ENCODE measurements at regions not wholly inside any gene's neighbourhood (a gene's known extent, or its start where the extent isn't known, plus 50 kb on each side); places are given as distances from the start of the nearest gene placed in this dataset.

DNA sequence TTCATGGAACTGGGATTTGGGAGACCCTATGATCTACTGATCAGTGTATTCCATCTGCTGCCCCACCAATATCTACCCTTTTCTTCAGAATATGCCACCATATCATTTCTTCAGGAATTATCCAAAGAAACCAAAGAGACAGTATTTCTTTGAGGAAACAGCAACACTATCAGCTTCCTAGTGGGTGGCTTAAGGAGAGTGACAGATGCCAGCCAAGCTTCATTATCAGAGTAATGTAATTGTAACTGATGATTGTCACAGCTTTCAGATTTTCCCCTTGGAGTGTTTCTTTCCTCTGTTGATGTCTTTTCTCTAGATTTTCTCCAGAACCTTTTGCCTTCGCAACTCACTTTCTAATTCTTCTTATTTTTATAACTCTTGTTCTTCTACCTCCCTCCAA, 934.4 kb upstream of the LRRN3 start:
- H3K27ac ChIP-seq, result peak overlapping the region; percentile 72; the same call in 1 of the 2 replicates
- TF ChIP-seq, protein P1, sequence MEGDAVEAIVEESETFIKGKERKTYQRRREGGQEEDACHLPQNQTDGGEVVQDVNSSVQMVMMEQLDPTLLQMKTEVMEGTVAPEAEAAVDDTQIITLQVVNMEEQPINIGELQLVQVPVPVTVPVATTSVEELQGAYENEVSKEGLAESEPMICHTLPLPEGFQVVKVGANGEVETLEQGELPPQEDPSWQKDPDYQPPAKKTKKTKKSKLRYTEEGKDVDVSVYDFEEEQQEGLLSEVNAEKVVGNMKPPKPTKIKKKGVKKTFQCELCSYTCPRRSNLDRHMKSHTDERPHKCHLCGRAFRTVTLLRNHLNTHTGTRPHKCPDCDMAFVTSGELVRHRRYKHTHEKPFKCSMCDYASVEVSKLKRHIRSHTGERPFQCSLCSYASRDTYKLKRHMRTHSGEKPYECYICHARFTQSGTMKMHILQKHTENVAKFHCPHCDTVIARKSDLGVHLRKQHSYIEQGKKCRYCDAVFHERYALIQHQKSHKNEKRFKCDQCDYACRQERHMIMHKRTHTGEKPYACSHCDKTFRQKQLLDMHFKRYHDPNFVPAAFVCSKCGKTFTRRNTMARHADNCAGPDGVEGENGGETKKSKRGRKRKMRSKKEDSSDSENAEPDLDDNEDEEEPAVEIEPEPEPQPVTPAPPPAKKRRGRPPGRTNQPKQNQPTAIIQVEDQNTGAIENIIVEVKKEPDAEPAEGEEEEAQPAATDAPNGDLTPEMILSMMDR (conservative IDR thresholded peaks at IDR 0.05), result no peak

DNA sequence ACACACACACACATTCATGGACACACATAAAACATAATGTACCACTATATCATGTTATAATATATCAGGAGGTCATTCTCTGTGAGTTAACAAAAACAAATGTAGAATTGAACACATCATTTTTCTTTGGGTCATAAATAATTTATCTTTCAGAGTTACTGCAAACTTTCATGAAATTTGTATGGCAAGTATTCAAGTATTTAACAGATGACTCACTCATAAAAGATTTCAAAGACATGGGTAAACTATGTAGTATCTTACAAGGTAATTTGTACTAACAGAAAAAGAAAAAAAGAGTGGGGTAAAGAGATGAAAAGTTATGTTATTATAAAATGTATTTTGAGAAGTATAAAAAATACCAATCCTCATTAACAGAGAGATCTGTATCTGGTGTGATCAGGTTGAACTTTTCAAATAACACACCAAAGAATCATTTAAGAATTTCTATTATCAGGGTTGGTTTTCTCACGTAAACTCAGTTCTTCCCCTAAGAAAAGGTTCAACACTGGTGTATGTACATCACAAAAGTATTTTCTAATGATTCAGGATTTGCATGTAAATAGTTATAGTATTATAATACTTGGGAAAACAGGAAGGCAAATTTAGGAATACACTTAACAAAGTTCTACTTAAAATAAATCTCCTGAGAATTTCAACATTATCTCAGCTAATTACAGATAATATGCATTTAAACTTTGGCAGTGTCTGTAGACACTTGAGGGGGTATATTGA, 933.1 kb upstream of the LRRN3 start:
- TF ChIP-seq, protein P1 (conservative IDR thresholded peaks at IDR 0.05), result no peak

DNA sequence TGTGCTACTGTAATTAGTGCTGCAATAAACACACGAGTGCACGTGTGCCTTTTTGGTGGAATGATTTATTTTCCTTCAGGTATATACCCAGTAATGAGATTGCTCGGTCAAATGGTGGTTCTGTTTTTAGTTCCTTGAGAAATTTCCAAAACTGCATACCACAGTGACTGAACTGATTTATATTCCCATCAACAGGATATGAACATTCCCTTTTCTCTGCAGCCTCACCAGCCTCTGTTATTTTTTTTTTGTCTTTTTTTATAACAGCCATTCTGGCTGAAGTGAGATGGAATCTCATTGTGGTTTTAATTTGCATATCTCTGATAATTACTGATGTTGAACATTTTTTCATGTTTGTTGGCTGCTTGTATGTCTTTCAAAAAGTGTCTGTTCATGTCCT, 922.9 kb upstream of the LRRN3 start:
- TF ChIP-seq, protein P1 (conservative IDR thresholded peaks at IDR 0.05), result no peak
- no peak overlapping the region for H3K27ac ChIP-seq

More for the DNA sequence above, 933.1 kb upstream of the LRRN3 start:
- no peak overlapping the region for H3K27ac ChIP-seq

DNA sequence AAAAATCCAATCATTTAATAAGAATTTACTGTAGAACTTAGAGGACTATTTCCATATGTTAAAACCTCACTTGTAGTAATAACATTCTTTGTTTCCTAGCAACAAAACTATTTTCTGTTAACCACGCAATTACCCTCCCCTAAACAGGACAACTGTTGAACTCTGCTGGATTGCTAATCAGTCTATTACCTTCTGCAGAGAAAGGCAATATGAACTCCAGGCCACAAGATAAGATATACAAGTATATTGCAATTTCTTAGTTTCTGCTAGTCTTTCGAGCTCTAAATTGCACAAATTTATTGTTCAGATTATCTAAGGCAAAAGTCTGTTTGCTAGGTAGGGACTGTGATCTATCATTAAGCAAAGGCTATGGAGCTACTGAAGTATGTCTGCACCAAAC, 920.1 kb upstream of the LRRN3 start:
- no peak overlapping the region for H3K27ac ChIP-seq
- TF ChIP-seq, protein P1 (conservative IDR thresholded peaks at IDR 0.05), result no peak

DNA sequence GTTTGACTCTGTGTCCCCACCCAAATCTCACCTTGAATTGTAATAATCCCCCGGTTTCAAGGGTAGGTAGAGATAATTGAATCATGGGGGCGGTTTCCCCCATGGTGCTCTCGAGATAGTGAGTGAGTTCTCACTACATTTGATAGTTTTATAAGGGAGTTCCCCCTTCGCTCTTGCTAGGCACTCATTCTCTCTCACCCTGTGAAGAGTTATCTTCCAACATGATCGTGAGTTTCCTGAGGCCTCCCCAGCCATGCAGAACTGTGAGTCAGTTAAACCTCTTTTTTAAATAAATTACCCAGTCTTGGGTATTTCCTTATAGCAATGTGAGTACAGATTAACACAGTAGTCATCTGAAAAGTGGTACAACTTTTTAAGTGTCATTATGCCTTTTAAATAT, 913.5 kb upstream of the LRRN3 start:
- H3K27ac ChIP-seq, result no peak overlapping the region
- TF ChIP-seq, protein P1 (conservative IDR thresholded peaks at IDR 0.05), result no peak

DNA sequence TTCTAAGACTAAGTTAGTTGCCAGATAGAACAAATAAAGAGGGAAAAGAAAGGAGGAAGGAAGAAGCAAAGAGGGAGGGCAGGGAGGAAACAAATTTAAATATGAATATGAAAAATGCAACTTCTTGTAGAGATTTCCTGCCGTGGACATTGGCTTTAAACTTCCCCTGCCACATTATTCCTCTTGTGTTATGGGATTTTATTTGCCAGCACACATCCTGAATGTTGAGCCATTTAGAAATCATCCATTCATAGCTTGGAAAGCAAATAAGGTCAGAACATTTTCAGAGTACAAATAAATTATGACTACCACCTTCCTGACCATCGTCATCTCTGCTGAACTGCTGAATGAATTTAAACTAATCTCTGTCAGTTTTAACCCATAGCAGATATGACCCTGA, 911.9 kb upstream of the LRRN3 start:
- TF ChIP-seq, protein P1 (conservative IDR thresholded peaks at IDR 0.05), result no peak

DNA sequence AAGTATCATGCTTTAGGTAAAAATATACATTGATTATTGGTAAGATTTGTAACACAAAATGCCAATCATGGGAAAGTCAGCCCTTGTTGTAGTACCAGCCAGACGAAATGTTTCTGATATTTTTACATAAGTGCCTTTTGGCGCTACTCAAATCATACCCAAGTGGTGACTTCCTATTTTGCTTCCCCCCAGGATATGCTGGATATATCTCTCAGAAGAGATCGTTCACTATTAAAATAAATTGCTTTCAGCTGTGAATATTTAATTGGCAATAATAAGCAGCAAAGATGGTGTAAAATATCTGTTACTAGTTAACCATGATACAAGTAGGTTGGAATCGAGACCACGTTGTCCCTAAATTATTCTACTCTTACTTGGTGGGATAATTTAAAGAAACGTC, 909.2 kb upstream of the LRRN3 start:
- no peak overlapping the region for H3K27ac ChIP-seq
- TF ChIP-seq, protein P1 (conservative IDR thresholded peaks at IDR 0.05), result no peak

More for the DNA sequence above, 911.9 kb upstream of the LRRN3 start:
- H3K27ac ChIP-seq, result peak overlapping the region; percentile 25; the same call in 1 of the 2 replicates

Data from VCaP (cell line).